ENCODE measurements at regions not wholly inside any gene's neighbourhood (a gene's known extent, or its start where the extent isn't known, plus 50 kb on each side); places are given as distances from the start of the nearest gene placed in this dataset.

GRCh38 chr16:73253922-73254480 lies 206.1 kb upstream of the ZFHX3 start:
- Histone ChIP-seq H3K27me3 (replicated peaks in 1 of 4; ENCODE audit: control insufficient read depth in 3 of 4, extremely low read depth in 1 of 4, insufficient read depth in 3 of 4, low read length in 3 of 4) (no peaks in the 10 kb centered on the region; a peak in 1 of 7 replicates), H3K4me3 (ENCODE audit: extremely low read depth in 1 of 4, insufficient read depth in 2 of 4, low read depth in 3 of 4, low read length in 4 of 4) (no peak overlapping the region), H3K4ac (replicated peaks; ENCODE audit: insufficient read length, low read depth, low read length) (no peak overlapping the region), H2AFZ (ENCODE audit: low read length) (no peak overlapping the region), H3K79me1 (ENCODE audit: low read depth, low read length) (no peaks in the 10 kb centered on the region), H3K4me2 (ENCODE audit: insufficient read depth in 1 of 2, low read depth in 2 of 2, low read length in 2 of 2) (no peak overlapping the region), H2BK20ac (ENCODE audit: low read length) (0 out of 2 replicates have a peak overlapping the region, but pooled peaks have one; percentile 10), H3K18ac (ENCODE audit: extremely low read depth, low read length) (no peak overlapping the region), H3K23ac (ENCODE audit: insufficient read length) (no peak overlapping the region), H2BK12ac (ENCODE audit: low read depth, low read length) (no peak overlapping the region), H4K20me1 (replicated peaks in 1 of 2; ENCODE audit: control insufficient read depth in 1 of 2, insufficient read depth in 2 of 2, low read length in 2 of 2) (peaks cover 0 to 4% of the 10 kb centered on the region in 2 experiments), H3K9me3 (ENCODE audit: insufficient read depth in 2 of 2, low read depth in 1 of 2, low read length in 1 of 2) (no peaks in the 10 kb centered on the region), H3K9ac (replicated peaks in 1 of 4; ENCODE audit: extremely low read depth in 1 of 4, low read depth in 3 of 4, low read length in 3 of 4) (no peak overlapping the region), H2BK120ac (replicated peaks; ENCODE audit: low read depth, low read length) (no peak overlapping the region), H3K23me2 (ENCODE audit: low read depth, low read length) (peaks cover 7% of the 10 kb centered on the region; the same call in 1 of the 2 replicates), H4K5ac (ENCODE audit: insufficient read length, low read depth, low read length) (no peak overlapping the region), H3K79me2 (ENCODE audit: control insufficient read depth in 1 of 2, insufficient read depth in 2 of 2, low read length in 2 of 2) (no peaks in the 10 kb centered on the region), H4K8ac (ENCODE audit: extremely low read depth, insufficient read depth, low read length) (no peak overlapping the region), H2BK5ac (ENCODE audit: low read depth, low read length) (no peak overlapping the region), H3K36me3 (ENCODE audit: control insufficient read depth in 2 of 4, insufficient read depth in 4 of 4, low read length in 3 of 4) (no peaks in the 10 kb centered on the region; a peak in 1 of 8 replicates), H2AK5ac (ENCODE audit: low read depth, low read length) (no peak overlapping the region), H3K56ac (replicated peaks; ENCODE audit: insufficient read length, low read depth, low read length) (no peak overlapping the region), H2BK15ac (ENCODE audit: low read length) (no peak overlapping the region), H4K91ac (replicated peaks; ENCODE audit: insufficient read length, low read length) (no peak overlapping the region), H3K27ac (ENCODE audit: low read depth, low read length) (no peak overlapping the region), H3K4me1 (replicated peaks in 1 of 4; ENCODE audit: control insufficient read depth in 3 of 4, insufficient read depth in 4 of 4, low read length in 3 of 4) (no peaks in the 10 kb centered on the region), H3K14ac (ENCODE audit: insufficient read length) (no peak overlapping the region)
- WGBS, 2 experiments (ENCODE audit: extremely low coverage in 1 of 2, insufficient coverage in 1 of 2, insufficient read length in 1 of 2, insufficient replicate concordance in 2 of 2, low coverage in 1 of 2, low lambda C conversion rate in 2 of 2, missing lambda C conversion rate in 1 of 2): 83% methylated on average over 3 of the region's 3 CpGs; no CpG with 5 or more reads in 1 of the 2 experiments
- FAIRE-seq: no peak
- no peak for DNase-seq (ENCODE audit: low read depth in 1 of 2, low spot score in 2 of 2)
- ChIA-PET CTCF (ENCODE audit: partially characterized antibody) (no interaction called here), POLR2A (ENCODE audit: partially characterized antibody) (no interaction called here)
- TF ChIP-seq, protein P1, sequence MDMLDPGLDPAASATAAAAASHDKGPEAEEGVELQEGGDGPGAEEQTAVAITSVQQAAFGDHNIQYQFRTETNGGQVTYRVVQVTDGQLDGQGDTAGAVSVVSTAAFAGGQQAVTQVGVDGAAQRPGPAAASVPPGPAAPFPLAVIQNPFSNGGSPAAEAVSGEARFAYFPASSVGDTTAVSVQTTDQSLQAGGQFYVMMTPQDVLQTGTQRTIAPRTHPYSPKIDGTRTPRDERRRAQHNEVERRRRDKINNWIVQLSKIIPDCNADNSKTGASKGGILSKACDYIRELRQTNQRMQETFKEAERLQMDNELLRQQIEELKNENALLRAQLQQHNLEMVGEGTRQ (IDR thresholded peaks at IDR 0.05; ENCODE audit: low read length): no peak
- TF ChIP-seq SP1 (IDR thresholded peaks at IDR 0.05; ENCODE audit: low read depth, low read length) (no peak), NANOG (IDR thresholded peaks at IDR 0.05; ENCODE audit: insufficient read depth, low read depth, low read length, poor library complexity, severe bottlenecking) (no peak), RNF2 (IDR thresholded peaks at IDR 0.05; ENCODE audit: borderline replicate concordance, low read depth, low read length, missing control alignments, poor library complexity, severe bottlenecking) (no peak), MAFK (IDR thresholded peaks at IDR 0.05; ENCODE audit: low read depth, low read length) (no peak), JUN (IDR thresholded peaks at IDR 0.05; ENCODE audit: low read depth, low read length) (no peak), TAF1 (IDR thresholded peaks at IDR 0.05; ENCODE audit: low read depth, low read length) (no peak), BRCA1 (IDR thresholded peaks at IDR 0.05; ENCODE audit: low read depth, low read length) (no peak), SRF (IDR thresholded peaks at IDR 0.05; ENCODE audit: low read depth, low read length) (no peak)
- TF ChIP-seq, protein P2, sequence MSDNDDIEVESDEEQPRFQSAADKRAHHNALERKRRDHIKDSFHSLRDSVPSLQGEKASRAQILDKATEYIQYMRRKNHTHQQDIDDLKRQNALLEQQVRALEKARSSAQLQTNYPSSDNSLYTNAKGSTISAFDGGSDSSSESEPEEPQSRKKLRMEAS (IDR thresholded peaks at IDR 0.05): no peak

Measured in H1 (cell line).